CD14-positive monocyte (primary cell): ENCODE measurements at regions not wholly inside any gene's neighbourhood (a gene's known extent, or its start where the extent isn't known, plus 50 kb on each side); places are given as distances from the start of the nearest gene placed in this dataset.
"Not testable (repeated sequence)": the region's sequence is repeated elsewhere in the genome, so short reads cannot be mapped to it uniquely, and the experiment has no call there.

Source experiments
- DNase-seq, 3 donors: peaks; one replicate each; pipeline ENCODE4 v3.0.0-alpha.2; 2011 to 2022
- H2AFZ ChIP-seq: 2 replicates; pipeline ENCODE4 v1.6.0; 2012; ENCODE audit warnings: mild to moderate bottlenecking, low read depth, low read length, inconsistent platforms; ENCODE audit not compliant: insufficient read depth, poor library complexity, severe bottlenecking
- H3K27ac ChIP-seq, 2 donors: 1 replicate in 1 of 2; 2 replicates in 1 of 2; pipeline ENCODE4 v1.5.1; 2012 to 2013; ENCODE audit warnings: low read length in 2 of 2, control low read depth in 1 of 2, inconsistent platforms in 1 of 2, low read depth in 1 of 2, mild to moderate bottlenecking in 1 of 2
- H3K27me3 ChIP-seq, 2 donors: one replicate each; pipeline versions ENCODE4 v1.6.0 to v1.6.1; 2011 to 2013; ENCODE audit warnings: low read length in 2 of 2; ENCODE audit not compliant: control insufficient read depth in 2 of 2, insufficient read depth in 2 of 2
- H3K36me3 ChIP-seq, 2 donors: replicated peaks in 1 of 2; 1 replicate in 1 of 2; 2 replicates in 1 of 2; pipeline versions ENCODE4 v1.5.1 to v1.6.1; 2012 to 2013; ENCODE audit warnings: low read length in 2 of 2, control low read depth in 1 of 2, inconsistent platforms in 1 of 2, mild to moderate bottlenecking in 1 of 2; ENCODE audit not compliant: insufficient read depth in 2 of 2, control insufficient read depth in 1 of 2
- H3K4me1 ChIP-seq, 2 donors: 1 replicate in 1 of 2; 2 replicates in 1 of 2; pipeline versions ENCODE4 v1.5.1 to v1.6.1; 2012 to 2013; ENCODE audit warnings: low read length in 2 of 2, control low read depth in 1 of 2, inconsistent platforms in 1 of 2, mild to moderate bottlenecking in 1 of 2, moderate library complexity in 1 of 2; ENCODE audit not compliant: insufficient read depth in 2 of 2, control insufficient read depth in 1 of 2
- H3K4me2 ChIP-seq: replicated peaks from 2 replicates; pipeline ENCODE3; 2012; ENCODE audit warnings: low read length, moderate library complexity, mild to moderate bottlenecking; ENCODE audit not compliant: poor library complexity, severe bottlenecking; ENCODE audit errors: extremely low read depth
- H3K4me3 ChIP-seq, 3 experiments: fragments of 200-600 bp in 1 of 3; sonication (generic) in 1 of 3; replicated peaks in 1 of 3; 1 replicate in 2 of 3; 2 replicates in 1 of 3; pipeline ENCODE4 v1.5.1; 2011 to 2013; ENCODE audit warnings: low read length in 3 of 3, mild to moderate bottlenecking in 3 of 3, control low read depth in 2 of 3, low read depth in 2 of 3, inconsistent platforms in 1 of 3, moderate library complexity in 1 of 3
- H3K79me2 ChIP-seq: 2 replicates; pipeline ENCODE4 v1.6.0; 2012; ENCODE audit warnings: mild to moderate bottlenecking, control low read depth, inconsistent platforms, low read length, moderate library complexity; ENCODE audit not compliant: insufficient read depth
- H3K9ac ChIP-seq: 2 replicates; pipeline ENCODE4 v1.6.0; 2017; ENCODE audit warnings: low read length, mild to moderate bottlenecking; ENCODE audit not compliant: insufficient read depth, poor library complexity, severe bottlenecking
- H3K9me3 ChIP-seq, 2 donors: replicated peaks in 1 of 2; 1 replicate in 1 of 2; 2 replicates in 1 of 2; pipeline versions ENCODE4 v1.5.1 to v1.6.1; 2012 to 2013; ENCODE audit warnings: low read length in 2 of 2, control low read depth in 1 of 2; ENCODE audit not compliant: control insufficient read depth in 1 of 2, insufficient read depth in 1 of 2
- H4K20me1 ChIP-seq: 2 replicates; pipeline ENCODE4 v1.6.0; 2012; ENCODE audit warnings: mild to moderate bottlenecking, low read length, control low read depth, moderate library complexity; ENCODE audit not compliant: insufficient read depth
- H3K27ac Mint-ChIP-seq, 7 donors: one replicate each; pipeline ENCODE4 v1.8.0; 2020; ENCODE audit warnings: mild to moderate bottlenecking in 7 of 7, mixed read lengths in 7 of 7, moderate library complexity in 6 of 7, inconsistent platforms in 2 of 7
- H3K27me3 Mint-ChIP-seq, 3 donors: one replicate each; pipeline ENCODE4 v1.8.0; 2021 to 2022; ENCODE audit warnings: low read depth in 3 of 3, mild to moderate bottlenecking in 3 of 3, mixed read lengths in 3 of 3, moderate library complexity in 3 of 3, inconsistent platforms in 1 of 3
- H3K36me3 Mint-ChIP-seq, 2 donors: one replicate each; pipeline ENCODE4 v1.8.0; 2020; ENCODE audit warnings: mixed read lengths in 2 of 2, inconsistent platforms in 1 of 2, mild to moderate bottlenecking in 1 of 2
- H3K4me1 Mint-ChIP-seq: one replicate; pipeline ENCODE4 v1.8.0; 2020; ENCODE audit warnings: mild to moderate bottlenecking, mixed read lengths
- H3K4me3 Mint-ChIP-seq, 2 donors: one replicate each; pipeline ENCODE4 v1.8.0; 2020; ENCODE audit warnings: mild to moderate bottlenecking in 2 of 2, mixed read lengths in 2 of 2, moderate library complexity in 1 of 2
- H3K9me3 Mint-ChIP-seq, 7 donors: one replicate each; pipeline ENCODE4 v1.8.0; 2020 to 2022; ENCODE audit warnings: mixed read lengths in 7 of 7, mild to moderate bottlenecking in 6 of 7, moderate library complexity in 6 of 7, inconsistent platforms in 2 of 7
- CTCF ChIP-seq: fragments of 200-600 bp; IDR thresholded peaks from one replicate; pipeline ENCODE4 v1.8.0; 2022; ENCODE audit warnings: antibody characterized with exemption, mild to moderate bottlenecking
- WGBS: methylation state at CpG from one replicate; pipeline ENCODE4 v1.1.5; 2013; ENCODE audit warnings: missing lambda C conversion rate; ENCODE audit not compliant: insufficient coverage; 5-methylcytosine and 5-hydroxymethylcytosine counted together
- intact Hi-C, 2 donors: fragments of 100-400 bp; cut with micrococcal nuclease; formaldehyde crosslinking; loops; one replicate each; pipeline versions ENCODE4 v1.15.0 to v1.15.1; 2023

- H3K27me3 Mint-ChIP-seq, result no peaks in the 10 kb centered on the region
- H3K79me2 ChIP-seq, result no peaks in the 10 kb centered on the region
- H3K4me1 ChIP-seq, result no peaks in the 10 kb centered on the region
- no peaks in the 10 kb centered on the region for H3K36me3 Mint-ChIP-seq
- no peak overlapping the region for H3K9ac ChIP-seq
- H3K4me3 ChIP-seq, result no peak overlapping the region
- WGBS, result 67% methylated on average over 1 of the region's 6 CpGs
- H3K4me1 Mint-ChIP-seq, result no peaks in the 10 kb centered on the region
- H3K4me3 Mint-ChIP-seq, result no peak overlapping the region
- no peak for DNase-seq
- H3K4me2 ChIP-seq, result no peak overlapping the region
- H3K9me3 ChIP-seq, result peaks cover 6 to 9% of the 10 kb centered on the region in 2 donors
- H4K20me1 ChIP-seq, result no peaks in the 10 kb centered on the region
- no peak overlapping the region for H3K27ac Mint-ChIP-seq
- H2AFZ ChIP-seq, result no peak overlapping the region
- H3K27ac ChIP-seq, result no peak overlapping the region
- peaks cover 0 to 14% (median 4%) of the 10 kb centered on the region in 7 donors for H3K9me3 Mint-ChIP-seq
- no peaks in the 10 kb centered on the region for H3K36me3 ChIP-seq
- no peak for TF ChIP-seq CTCF
- H3K27me3 ChIP-seq, result no peaks in the 10 kb centered on the region
- intact Hi-C loops, result no loop called here
These were observed 197.7 kb downstream of the SPANXN3 start for GRCh38 chrX:143319526-143319925.

GRCh38 chrX:143318857-143319256 lies 198.4 kb downstream of the SPANXN3 start:
- H3K4me1 ChIP-seq, intact Hi-C loops, H3K27me3 Mint-ChIP-seq, H3K4me3 Mint-ChIP-seq, H3K4me1 Mint-ChIP-seq, H4K20me1 ChIP-seq, H3K9me3 ChIP-seq, H3K79me2 ChIP-seq, DNase-seq, H3K4me3 ChIP-seq, H3K36me3 Mint-ChIP-seq, H2AFZ ChIP-seq, H3K27ac ChIP-seq, H3K27ac Mint-ChIP-seq, H3K27me3 ChIP-seq, H3K36me3 ChIP-seq, H3K9ac ChIP-seq, H3K4me2 ChIP-seq: not testable (repeated sequence)
- no CpG with 5 or more reads among the region's 2 CpGs for WGBS
- H3K9me3 Mint-ChIP-seq, result peaks cover 0 to 14% (median 4%) of the 10 kb centered on the region in 7 donors
